Retina (tissue), 1 donor: ENCODE measurements at regions not wholly inside any gene's neighbourhood (a gene's known extent, or its start where the extent isn't known, plus 50 kb on each side); places are given as distances from the start of the nearest gene placed in this dataset.

ENCODE experiments used
- DNase-seq: peaks from one replicate; pipeline ENCODE4 v3.0.0-alpha.2; 2016

GRCh38 chr6:169899481-169900145 lies 148.2 kb downstream of the ERMARD start:
- DNase-seq: no peak

DNA sequence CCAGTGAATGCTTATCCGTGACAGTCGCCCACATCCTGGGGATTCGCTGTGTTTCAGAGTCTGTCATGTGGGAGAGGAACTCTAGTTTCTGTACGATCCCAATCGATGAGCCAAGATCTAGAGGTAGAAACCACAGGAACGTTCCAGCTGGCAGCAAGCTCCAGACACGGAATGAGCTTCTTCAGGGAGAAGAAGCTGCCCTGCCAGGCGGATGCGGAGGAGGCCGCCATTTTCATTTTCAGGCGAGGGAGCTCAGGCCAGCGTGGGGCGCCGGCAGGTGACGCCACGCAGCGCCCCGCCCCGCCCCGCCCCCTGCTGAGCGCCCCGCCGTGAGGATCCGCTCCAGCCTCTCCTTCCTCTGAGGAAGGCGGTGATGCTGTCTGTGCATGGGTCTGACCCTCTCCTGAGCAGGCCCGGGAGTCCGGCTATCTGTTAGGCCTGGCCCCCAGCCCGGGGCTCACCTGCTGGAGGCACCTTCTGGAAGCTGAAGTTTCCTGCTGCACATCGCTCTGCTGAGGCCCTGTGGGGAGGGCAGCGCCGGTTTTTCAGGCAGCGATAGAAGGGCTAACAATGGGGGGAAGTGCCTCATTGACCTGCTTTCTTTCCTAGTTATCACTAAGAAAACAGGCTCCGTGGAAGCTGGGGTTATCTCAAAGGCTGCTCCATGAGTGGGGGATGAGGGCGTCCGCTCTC lies 147.5 kb downstream of the ERMARD start:
- no peak for DNase-seq

DNA sequence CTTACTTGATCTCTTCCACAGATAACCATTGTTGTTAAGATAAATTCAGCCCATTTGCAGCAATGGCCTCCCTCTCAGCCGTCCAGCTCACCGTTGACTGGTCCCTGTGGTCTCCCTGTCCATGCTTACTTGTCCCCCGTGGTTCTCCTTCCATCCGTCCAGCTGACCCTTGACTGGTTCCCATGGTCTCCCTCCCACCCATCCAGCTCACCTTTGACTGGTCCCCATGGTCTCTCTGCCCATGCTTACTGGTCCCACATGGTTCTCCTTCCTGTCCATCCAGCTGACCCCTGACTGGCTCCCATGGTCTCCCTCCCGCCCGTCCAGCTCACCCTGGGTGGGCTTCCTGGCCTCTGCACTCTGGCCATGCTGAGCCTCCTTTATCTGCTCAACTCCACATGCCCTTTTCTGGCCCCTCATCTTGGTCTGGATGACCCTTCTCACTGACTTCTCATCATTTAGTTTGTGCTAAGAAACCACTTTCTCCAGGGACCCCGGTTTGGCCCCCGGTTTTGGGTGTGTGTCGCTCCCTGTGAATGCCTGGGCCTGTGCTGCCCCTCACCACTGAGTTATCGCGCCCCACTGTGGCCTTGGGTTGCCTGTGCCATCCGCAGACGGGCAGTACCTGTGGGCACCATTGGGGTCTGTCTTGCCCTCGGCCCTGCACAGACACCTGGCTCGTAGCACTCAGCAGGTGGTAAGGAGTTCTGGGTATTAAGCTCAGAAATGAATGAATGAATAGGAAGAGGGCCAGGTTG lies 146.4 kb downstream of the ERMARD start:
- DNase-seq: no peak

DNA sequence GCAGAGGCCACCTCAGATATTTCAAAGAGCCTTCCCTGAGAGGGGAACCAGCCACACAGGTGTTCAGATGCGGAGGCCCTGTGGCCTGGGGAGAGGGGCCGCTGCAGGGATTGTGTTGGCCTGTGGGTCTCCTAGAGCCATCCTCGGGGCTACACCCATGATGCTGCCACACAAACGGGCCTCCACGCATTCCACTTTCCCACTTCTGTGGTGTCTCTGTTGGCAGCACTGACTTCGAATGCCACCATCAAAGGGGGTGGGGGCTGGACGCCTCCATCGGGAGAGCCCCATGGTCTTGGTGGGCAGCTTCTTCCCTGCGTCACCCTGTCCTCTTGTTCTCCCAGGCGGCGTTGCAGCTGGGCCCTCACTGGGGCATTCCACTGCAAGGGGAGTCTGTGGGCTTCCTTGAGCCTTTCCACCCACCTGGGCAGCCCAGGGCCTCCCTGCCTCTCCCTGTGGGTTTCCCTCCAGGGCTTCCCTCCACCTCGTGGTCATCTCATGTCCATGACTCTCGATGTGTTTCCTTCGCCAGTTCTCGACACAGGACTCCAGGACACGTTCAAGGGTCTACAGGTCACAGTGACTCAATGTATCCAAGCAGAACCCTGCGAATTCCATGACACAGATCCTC lies 145.5 kb downstream of the ERMARD start:
- DNase-seq: no peak

- DNase-seq: no peak
Measured at GRCh38 chr6:169895926-169896761, 144.7 kb downstream of the ERMARD start.

DNA sequence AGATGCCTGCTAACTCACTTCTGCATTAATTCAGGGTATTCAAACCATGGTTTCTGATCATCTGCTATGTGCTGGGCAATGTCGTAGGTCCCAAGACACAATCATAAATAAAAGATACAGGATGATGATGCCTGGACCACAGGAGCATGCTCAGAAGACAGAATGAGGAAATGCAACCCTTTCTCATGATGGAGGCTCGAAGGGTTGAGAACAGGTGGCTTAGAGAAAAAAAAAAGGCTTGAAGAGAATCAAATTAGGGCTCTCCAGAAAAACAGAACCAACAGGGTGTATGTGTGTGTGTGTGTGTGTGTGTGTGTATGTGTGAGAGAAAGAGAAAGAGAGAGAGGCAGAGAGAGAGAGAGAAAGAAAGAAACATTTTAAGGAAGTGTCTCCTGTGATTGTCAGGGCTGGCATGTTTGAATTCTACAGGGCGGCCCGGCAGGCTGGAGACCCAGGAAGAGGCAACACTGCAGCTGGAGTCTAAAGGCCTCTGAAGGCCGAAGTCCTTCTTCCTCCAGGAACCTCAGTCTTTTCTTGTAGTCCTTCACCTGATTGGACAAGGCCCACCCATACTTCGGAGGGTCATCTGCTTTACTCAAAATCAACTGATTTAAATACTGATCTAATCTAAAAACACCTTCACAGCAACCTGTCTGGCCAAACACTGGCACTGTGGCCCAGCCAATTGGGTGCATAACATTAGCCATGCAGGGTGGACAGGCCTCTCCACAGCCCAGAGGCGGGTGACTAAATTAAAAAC lies 143.8 kb downstream of the ERMARD start:
- no peak for DNase-seq

GRCh38 chr6:169894377-169894960 lies 143.0 kb downstream of the ERMARD start:
- DNase-seq: no peak

DNA sequence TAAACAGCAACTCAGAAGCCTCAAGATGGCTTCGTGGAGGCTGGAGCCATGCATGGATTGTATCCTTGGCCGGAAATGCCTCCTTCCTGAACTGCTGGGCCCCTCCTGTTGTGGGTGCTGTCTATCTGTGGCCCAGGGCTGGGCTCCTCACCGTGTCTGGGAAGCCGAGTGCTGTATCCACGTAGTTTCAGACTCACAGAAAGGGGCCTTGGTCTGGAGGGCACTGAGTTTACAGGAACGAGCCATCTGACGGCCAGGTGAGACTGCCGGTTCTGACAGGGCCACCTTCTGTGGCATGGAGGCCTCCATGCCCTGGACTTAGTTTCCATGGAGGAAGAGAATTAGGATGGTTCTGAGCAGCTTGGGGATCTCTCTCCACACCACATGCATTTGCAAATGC lies 142.2 kb downstream of the ERMARD start:
- no peak for DNase-seq

- DNase-seq: no peak
Measured at GRCh38 chr6:169891846-169892245, 140.4 kb downstream of the ERMARD start.

DNA sequence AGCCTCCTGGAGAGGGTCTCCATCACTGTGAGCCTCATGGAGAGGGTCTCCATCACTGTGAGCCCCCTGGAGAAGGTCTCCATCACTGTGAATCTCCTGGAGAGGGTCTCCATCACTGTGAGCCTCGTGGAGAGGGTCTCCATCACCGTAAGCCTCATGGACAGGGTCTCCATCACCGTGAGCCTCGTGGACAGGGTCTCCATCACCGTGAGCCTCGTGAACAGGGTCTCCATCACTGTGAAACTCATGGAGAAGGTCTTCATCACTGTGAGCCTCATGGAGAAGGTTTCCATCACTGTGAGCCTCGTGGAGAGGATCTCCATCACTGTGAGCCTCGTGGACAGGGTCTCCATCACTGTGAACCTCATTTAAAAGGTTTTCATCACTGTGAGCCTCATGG lies 140.0 kb downstream of the ERMARD start:
- no peak for DNase-seq

GRCh38 chr6:169890901-169891300 lies 139.5 kb downstream of the ERMARD start:
- no peak for DNase-seq

GRCh38 chr6:169890049-169890448 lies 138.6 kb downstream of the ERMARD start:
- no peak for DNase-seq

- DNase-seq: no peak
Measured at GRCh38 chr6:169887529-169888140, 136.2 kb downstream of the ERMARD start.

DNA sequence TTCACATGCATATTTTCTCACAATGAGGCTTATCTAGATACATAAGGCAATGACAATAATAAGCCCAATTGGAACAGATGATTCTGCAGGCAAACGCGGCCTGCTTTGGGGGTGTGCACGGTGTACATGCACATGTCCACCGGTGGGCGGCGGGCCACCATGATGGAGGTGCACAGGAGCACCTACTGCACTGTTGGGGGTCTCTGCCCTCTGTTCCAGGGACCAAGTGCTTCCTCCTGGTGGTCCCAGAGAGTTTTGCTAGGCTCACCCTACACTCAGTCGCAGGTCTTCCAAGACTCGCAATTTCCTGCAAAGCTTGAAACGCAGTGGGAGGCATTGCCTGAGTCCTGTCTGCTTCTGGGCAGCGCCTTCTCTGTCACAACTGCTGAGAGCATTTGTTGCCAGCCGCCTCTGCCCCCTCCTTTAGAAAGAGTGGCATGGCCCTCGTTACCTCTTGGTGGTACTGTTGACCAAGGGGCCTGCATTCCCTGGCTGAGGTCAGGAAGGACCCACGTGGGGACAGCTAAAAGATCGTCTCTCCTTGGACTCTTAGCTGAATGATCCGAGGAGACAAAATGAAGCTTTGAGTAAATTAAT lies 135.3 kb downstream of the ERMARD start:
- DNase-seq: no peak

- DNase-seq: no peak
Measured at GRCh38 chr6:169885831-169886230, 134.4 kb downstream of the ERMARD start.

DNA sequence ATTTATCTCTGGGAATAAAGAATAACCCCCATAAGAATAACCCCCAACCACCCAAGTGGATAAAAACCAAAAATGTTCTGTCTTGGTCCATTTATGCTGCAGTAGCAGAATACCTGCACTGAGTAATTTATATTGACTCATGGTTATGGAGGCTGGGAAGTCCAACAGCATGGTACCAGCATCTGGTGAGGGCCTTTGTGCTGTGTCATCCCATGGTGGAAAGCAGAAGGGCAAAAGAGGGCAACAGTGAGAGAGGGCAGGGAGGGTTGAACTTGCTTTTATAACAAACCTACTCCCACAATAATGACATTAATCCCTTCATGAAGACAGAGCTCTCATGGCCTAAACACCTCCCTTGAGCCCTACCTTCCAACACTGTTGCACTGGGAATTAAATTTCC lies 133.7 kb downstream of the ERMARD start:
- DNase-seq: no peak

DNA sequence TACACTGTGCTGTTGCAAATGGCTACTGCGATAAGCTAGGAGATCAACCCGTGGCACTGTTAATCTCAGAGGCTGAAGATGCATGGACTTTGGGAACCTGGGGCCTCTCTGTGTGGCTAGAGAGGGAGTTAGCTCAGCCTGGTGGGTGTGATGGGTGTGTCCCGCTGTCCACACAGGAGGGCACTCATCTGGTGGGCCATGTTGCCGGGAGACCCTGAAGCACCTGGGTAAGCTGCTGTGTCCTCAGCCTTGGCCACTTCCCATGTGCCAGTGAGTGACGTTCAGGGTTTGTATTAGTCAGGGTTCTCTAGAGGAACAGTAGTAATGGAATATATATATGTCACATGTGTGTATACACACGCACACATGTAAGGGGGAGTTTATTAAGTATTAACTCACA lies 132.7 kb downstream of the ERMARD start:
- DNase-seq: no peak

DNA sequence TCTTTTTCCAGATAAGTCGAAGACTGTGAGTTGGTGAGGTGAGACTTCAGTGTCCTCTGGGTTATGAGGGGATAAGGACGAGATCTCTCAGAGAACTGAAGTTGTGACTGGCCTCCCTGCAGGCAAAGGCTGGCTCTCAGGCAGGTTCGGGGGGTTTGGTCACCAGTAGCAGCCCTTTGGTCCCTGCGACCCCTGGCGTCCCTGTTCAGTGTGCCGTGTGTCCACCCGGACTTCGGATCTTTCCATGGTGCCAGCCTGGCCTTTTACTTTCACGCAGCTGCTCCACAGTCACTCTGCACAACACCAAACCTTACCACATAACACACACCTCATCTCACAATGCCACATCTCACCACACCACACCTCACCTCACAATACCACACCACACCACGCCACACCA lies 131.9 kb downstream of the ERMARD start:
- DNase-seq: no peak

DNA sequence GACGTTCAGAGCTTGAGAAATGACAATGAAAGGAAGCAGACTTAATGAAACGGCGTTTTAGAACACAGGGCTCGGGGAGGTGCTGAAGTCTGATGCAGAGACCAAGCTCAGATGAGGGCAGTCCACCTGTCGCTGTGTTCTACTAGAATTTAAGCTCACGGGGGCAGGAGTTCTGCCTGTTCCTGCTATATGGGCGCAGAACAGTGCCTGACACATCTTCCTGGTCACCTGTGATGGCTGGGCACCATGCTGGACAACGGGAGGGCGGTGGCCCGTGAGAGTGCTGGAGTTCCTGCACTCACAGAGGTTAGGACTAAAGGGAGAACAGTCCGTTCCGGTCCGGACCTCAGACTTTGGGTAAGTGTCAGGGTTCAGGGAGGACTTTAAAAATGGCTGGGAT lies 130.6 kb downstream of the ERMARD start:
- no peak for DNase-seq

DNA sequence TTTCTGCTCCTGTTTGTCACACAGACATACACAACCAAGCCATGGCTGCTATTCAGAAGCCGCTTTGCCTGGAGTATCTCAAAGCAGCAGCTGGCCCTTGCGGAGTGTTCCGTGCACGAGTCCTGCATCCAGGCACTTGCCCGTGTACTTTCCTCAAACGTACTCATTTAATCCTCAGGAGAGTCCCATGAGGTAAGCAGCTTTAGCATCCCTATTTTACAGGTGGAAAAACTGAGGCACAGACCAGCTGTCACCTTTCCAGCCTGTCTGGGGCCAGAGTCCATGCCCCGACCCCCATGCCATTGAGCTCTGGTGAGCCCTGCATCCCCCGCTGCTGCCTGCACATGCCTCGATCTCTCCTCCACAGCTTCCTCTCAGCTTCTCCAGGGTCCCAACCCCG lies 130.0 kb downstream of the ERMARD start:
- DNase-seq: no peak

- DNase-seq: no peak
Measured at GRCh38 chr6:169880516-169880915, 129.1 kb downstream of the ERMARD start.
